Fibroblast of skin of left quadriceps (primary cell): ENCODE measurements at regions not wholly inside any gene's neighbourhood (a gene's known extent, or its start where the extent isn't known, plus 50 kb on each side); places are given as distances from the start of the nearest gene placed in this dataset.
"Not testable (repeated sequence)": the region's sequence is repeated elsewhere in the genome, so short reads cannot be mapped to it uniquely, and the experiment has no call there.

ENCODE experiments used
- DNase-seq, 2 experiments: peaks; one replicate each; pipeline ENCODE4 v3.0.0-alpha.2; 2013; ENCODE audit warnings: low read depth in 2 of 2

GRCh38 chr6:14518515-14519217 is 401.1 kb downstream of the CD83 start:
- peak; percentile 51 to 57 for DNase-seq

- no peak for DNase-seq
Observed at GRCh38 chr6:14520029-14520428, 402.5 kb downstream of the CD83 start.

GRCh38 chr6:14520536-14520935 is 403.0 kb downstream of the CD83 start:
- DNase-seq, result no peak

- DNase-seq, result no peak
Observed at GRCh38 chr6:14521141-14521540, 403.6 kb downstream of the CD83 start.

DNA sequence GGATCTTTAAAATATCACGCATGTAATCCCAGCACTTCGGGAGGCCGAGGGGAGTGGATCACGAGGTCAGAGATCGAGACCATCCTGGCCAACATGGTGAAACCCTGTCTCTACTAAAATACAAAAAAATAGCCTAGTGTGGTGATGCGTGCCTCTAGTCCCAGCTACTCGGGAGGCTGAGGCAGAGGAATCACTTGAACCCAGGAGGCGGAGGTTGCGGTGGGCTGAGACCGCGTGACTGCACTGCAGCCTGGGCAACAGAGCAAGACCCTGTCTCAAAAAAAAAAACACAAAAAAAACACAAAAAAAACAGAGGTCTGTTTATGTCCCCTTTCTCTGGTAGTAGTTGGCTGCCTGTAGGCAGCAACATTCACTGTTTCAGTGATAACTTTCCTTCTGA is 404.3 kb downstream of the CD83 start:
- not testable (repeated sequence) for DNase-seq

DNA sequence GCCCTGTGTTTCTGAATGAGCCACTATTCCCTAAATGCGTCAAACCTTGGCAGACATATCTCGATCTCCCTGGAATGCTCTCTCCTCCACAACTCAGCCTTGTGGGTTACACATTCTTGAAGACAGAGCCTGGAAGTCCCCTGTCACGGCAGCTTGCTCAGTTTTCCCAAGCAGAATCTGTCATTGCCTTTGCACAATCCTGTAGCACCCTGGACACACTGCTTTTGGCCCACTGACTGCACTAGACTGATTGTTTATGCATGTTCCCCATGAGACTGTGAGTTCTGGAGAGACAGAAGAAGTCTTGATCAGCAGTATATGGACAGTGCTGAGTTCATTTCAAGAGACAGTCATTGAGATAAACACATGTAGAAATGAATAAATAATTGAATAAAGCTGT is 406.7 kb downstream of the CD83 start:
- peak in 1 of 2 experiments; percentile 34 for DNase-seq

GRCh38 chr6:14530385-14530784 is 412.8 kb downstream of the CD83 start:
- no peak for DNase-seq

- DNase-seq, result no peak
Observed at GRCh38 chr6:14533446-14533845, 415.9 kb downstream of the CD83 start.

- no peak for DNase-seq
Observed at GRCh38 chr6:14537030-14537429, 419.5 kb downstream of the CD83 start.

DNA sequence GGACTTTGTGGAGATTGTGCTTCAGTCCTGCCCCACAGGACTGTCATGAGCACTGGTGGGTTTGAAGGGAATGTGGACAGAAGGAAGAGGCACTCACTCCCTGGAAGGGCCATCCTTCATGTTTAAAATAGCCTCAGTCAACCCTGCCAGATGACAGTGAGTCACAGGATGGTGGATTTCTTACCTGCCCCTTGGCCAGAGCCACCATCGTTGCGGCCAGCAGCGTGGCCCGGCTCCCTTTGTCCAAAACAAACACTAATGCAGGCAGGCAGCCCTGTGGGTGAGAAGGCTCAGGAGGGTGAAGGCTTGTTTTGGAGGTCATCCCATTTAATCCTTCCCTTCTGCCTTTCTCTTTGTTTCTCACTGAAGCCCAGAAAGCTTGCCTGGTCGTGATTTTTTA is 422.7 kb downstream of the CD83 start:
- no peak for DNase-seq

DNA sequence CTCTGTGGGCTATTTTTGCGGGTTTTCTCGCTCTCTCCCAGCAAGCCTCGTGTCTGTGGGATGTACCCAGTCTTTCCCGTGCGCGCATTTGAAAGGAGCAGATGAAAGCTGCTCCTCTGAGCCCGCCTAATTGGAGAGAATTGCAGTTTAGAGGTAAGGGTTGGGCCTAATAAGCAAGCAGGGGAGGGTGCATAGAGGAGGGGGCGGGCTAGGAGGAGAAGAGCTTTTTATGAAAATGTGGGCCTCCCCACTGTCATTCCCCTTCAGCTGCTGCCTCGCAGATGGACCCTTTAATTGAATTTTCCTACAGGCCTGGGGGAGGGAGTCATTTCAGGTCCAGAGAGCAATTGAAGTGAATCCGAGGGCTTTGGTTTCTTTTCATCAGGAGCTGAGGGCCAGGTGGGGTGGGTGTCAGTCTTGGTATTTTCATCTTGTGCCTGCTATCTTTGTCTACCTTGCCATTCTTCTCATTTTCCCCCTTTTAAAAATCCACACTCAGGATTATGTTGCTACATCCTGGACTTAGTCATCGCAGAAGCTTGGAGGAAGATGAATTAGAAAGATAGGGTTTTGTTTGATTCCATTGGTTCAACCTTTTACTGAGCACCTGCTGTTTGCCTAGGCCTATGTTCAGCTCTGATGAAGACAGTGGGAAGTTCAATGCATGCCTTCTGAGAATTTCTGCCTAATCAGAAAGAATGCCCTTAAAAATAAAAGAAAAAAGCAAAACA is 423.4 kb downstream of the CD83 start:
- no peak for DNase-seq

DNA sequence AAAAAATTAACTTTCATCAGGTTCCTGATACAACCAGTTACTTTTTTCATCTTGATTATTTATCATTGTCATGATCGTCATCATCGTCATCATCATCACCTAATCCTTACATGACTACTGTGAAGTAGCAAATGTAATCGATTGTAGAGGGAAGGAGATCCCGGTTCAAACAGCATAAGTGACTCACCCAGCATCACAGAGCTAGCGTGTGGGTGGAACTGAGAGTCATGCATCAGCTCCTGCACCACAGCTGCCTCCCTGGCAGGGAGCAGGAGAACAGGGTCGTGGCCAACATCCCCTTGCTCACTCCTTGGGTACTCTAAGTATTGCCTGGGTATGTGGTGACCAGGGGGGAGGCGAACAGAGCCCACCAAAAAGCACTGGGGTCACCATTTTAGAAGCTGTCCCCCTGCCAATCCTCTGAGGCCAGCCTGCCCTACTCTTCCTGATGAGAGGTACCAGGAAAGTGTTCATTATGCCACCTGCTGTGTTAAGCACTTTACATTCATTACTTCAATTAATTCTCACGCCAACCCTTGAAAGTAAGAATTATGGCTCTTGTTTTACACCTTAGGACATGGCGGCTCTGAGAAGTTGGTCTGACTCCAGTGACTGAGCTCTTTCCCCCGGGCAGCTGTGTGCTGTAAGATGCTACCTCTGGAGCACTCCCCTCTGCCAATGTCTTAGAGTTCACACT is 425.2 kb downstream of the CD83 start:
- DNase-seq, result no peak

GRCh38 chr6:14543971-14544585 is 426.5 kb downstream of the CD83 start:
- no peak for DNase-seq

- DNase-seq, result no peak
Observed at GRCh38 chr6:14544666-14545065, 427.1 kb downstream of the CD83 start.

DNA sequence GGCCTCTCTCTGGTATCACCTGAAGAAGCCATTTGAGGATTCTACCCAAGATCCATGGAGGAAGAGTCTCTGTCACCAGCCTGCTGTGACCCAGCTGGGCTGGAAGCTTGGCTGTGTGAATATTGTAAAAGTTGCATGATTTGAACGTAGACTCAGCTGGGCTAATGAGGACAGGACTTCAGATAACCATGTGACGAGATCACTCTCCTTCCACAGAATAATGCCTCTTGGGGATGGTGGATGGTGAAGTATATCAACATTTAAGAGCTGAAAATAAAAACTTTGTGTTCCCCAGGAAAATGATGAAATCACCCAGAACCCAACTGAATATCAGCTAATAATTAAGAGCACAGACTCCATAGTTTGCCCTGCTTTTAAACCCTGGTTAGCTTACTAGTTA is 427.9 kb downstream of the CD83 start:
- DNase-seq, result no peak

GRCh38 chr6:14546036-14546435 is 428.5 kb downstream of the CD83 start:
- DNase-seq, result no peak

GRCh38 chr6:14547284-14547998 is 429.9 kb downstream of the CD83 start:
- DNase-seq, result no peak

GRCh38 chr6:14549304-14549770 is 431.8 kb downstream of the CD83 start:
- no peak for DNase-seq

DNA sequence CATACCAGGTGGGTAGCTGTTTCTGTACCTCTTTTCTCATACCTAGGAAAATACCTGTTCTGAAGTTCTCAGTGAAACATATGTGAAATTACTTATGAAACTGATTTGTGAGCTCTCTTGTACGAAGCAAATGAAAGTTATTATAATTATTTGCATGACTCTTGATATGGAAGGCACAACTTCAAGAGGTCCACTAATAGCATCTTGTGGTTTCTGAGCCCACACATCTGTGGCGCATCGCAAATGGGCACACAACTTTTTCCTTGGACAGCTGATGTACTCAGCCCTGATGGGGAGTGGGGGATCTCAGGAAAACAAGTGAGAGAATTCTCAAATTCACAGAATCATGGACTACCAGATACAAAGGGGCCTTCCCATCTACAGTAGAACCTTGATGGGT is 432.3 kb downstream of the CD83 start:
- DNase-seq, result no peak

GRCh38 chr6:14550410-14550809 is 432.8 kb downstream of the CD83 start:
- DNase-seq, result no peak

GRCh38 chr6:14550822-14551221 is 433.2 kb downstream of the CD83 start:
- peak in 1 of 2 experiments; percentile 19 for DNase-seq

DNA sequence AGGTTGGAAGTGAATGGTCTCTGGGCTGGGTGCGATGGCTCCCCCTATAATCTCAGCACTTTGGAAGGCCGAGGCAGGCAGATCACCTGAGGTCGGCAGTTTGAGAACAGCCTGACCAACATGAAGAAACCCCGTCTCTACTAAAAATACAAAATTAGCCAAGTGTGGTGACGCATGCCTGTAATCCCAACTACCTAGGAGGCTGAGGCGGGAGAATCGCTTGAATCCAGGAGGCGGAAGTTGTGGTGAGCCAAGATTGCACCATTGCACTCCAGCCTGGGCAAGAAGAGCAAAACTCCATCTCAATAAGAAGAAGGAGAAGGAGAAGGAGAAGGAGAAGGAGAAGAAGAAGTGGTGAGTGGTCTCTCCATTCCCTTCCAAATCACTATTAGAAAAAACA is 434.0 kb downstream of the CD83 start:
- not testable (repeated sequence) for DNase-seq
